Tibial nerve (tissue), 4 donors: ENCODE measurements at regions not wholly inside any gene's neighbourhood (a gene's known extent, or its start where the extent isn't known, plus 50 kb on each side); places are given as distances from the start of the nearest gene placed in this dataset.

Source experiments
- DNase-seq, 2 donors: peaks; one replicate each; pipeline ENCODE4 v3.0.0-alpha.2; 2019; ENCODE audit warnings: low spot score in 2 of 2
- H3K27ac ChIP-seq, 4 donors: fragments of 200-600 bp; sonication (generic) in 3 of 4; one replicate each; pipeline ENCODE4 v1.5.1; 2017 to 2019; ENCODE audit warnings: mild to moderate bottlenecking in 1 of 4
- H3K27me3 ChIP-seq, 2 donors: fragments of 200-600 bp; sonication (generic) in 1 of 2; one replicate each; pipeline versions ENCODE4 v1.5.1 to v1.6.0; 2017 to 2019
- H3K36me3 ChIP-seq, 3 donors: fragments of 200-600 bp; sonication (generic); one replicate each; pipeline ENCODE4 v1.5.1; 2018 to 2019
- H3K4me1 ChIP-seq, 4 donors: fragments of 200-600 bp; sonication (generic) in 3 of 4; one replicate each; pipeline ENCODE4 v1.5.1; 2017 to 2019
- H3K4me3 ChIP-seq, 4 donors: fragments of 200-600 bp; sonication (generic) in 3 of 4; one replicate each; pipeline ENCODE4 v1.5.1; 2017 to 2019; ENCODE audit warnings: mild to moderate bottlenecking in 1 of 4, moderate library complexity in 1 of 4
- H3K9me3 ChIP-seq, 4 donors: fragments of 200-600 bp; sonication (generic) in 3 of 4; one replicate each; pipeline ENCODE4 v1.5.1; 2017 to 2019
- EP300 ChIP-seq, 2 donors: sonication (generic); formaldehyde crosslinking; IDR thresholded peaks; one replicate each; pipeline ENCODE4 v1.6.1; 2017; ENCODE audit warnings: antibody characterized with exemption in 2 of 2, mild to moderate bottlenecking in 1 of 2
- POLR2A ChIP-seq, 2 donors: fragments of 450-650 bp; IDR thresholded peaks; one replicate each; pipeline ENCODE4 v1.6.1; 2017; ENCODE audit warnings: antibody characterized with exemption in 2 of 2, mild to moderate bottlenecking in 2 of 2, moderate library complexity in 2 of 2
- WGBS, 2 donors: methylation state at CpG; one replicate each; pipeline ENCODE4 v1.1.5; 2018; 5-methylcytosine and 5-hydroxymethylcytosine counted together
- TF ChIP-seq, protein P1 (sequence below), 5 experiments: fragments of 200-600 bp in 3 of 5; fragments of 450-650 bp in 2 of 5; sonication (generic) in 3 of 5; IDR thresholded peaks; one replicate each; pipeline ENCODE4 v1.5.1; 2016 to 2019; ENCODE audit warnings: antibody characterized with exemption in 5 of 5, mild to moderate bottlenecking in 3 of 5, moderate library complexity in 2 of 5

DNA sequence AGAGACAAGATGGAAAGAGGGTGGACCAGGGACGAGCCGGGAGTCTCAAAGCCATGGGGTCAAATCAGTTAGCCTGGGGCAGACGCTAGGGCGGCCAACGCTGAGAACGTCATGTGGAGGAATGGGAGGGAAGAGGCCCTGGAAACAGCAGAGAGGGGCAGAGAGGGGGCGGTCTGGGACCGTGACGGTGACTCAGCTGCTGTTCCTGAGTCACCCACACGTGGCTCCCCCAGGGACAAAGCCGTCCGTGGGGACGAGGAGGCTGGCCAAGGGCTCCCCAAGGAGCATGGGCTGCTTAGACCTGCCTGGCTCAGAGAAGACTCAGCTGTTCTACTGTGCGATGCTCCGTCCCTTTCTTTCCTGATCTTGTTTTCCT, 108.4 kb upstream of the LRPAP1 start:
- no peaks in the 10 kb centered on the region for H3K36me3 ChIP-seq
- no peaks in the 10 kb centered on the region for H3K27me3 ChIP-seq
- peaks cover 0 to 5% (median 0%) of the 10 kb centered on the region in 4 donors for H3K4me1 ChIP-seq
- TF ChIP-seq EP300 (IDR thresholded peaks at IDR 0.05) (peak in 1 of 2 donors; percentile 27), POLR2A (IDR thresholded peaks at IDR 0.05) (no peak)
- TF ChIP-seq, protein P1, sequence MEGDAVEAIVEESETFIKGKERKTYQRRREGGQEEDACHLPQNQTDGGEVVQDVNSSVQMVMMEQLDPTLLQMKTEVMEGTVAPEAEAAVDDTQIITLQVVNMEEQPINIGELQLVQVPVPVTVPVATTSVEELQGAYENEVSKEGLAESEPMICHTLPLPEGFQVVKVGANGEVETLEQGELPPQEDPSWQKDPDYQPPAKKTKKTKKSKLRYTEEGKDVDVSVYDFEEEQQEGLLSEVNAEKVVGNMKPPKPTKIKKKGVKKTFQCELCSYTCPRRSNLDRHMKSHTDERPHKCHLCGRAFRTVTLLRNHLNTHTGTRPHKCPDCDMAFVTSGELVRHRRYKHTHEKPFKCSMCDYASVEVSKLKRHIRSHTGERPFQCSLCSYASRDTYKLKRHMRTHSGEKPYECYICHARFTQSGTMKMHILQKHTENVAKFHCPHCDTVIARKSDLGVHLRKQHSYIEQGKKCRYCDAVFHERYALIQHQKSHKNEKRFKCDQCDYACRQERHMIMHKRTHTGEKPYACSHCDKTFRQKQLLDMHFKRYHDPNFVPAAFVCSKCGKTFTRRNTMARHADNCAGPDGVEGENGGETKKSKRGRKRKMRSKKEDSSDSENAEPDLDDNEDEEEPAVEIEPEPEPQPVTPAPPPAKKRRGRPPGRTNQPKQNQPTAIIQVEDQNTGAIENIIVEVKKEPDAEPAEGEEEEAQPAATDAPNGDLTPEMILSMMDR (IDR thresholded peaks at IDR 0.05) = no peak
- H3K27ac ChIP-seq = no peak overlapping the region
- H3K4me3 ChIP-seq = no peak overlapping the region
- 36 to 53% methylated on average over 15 of the region's 15 CpGs for WGBS, 2 donors
- no peak for DNase-seq
- peaks cover 0 to 43% (median 0%) of the 10 kb centered on the region in 4 donors for H3K9me3 ChIP-seq

DNA sequence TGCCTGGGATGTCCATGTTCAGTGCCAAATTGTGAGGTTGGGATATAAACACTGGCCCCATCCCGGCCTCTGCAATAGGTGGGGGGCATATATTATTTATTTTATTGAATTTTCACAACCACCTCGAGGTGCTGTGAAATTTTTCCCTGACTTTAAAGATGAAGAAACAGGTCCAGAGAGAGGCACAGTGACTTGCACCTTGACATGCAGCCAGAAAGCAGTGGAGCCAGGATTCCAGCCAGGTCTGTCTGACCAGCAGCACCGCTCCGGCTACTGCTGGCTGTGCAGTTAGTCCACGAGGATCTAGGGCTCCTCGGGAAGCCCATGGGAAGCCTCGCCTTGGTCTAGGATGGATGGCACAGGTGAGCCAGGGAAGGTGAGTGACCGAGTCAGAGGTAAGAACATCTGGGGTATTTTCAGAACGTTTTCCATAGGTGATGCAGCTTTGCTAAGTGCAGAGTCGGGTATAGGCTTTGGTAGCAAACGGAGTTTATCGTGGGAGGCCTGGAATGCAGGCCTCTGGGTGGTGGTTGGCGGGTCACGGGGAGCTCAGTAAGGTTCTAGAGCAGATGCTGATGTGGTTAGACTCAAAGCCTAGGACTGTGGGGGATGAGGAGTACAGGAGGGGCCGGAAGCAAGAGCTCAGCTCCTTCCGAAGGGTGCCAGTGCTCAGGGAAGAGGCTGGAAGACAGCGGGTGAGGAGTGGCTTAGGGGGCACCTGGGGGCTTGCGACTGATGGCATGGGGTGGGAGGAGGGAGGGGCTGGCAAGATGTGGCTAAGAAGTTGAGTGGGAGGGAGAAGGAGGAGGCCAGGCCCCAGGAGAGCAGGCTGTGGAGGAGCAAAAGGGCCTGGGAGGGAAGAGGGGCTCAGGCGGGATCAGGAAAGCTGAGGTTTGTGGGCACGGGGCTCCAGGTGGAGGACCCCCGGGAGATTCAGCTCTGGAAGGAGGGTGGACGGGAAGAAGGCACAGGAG, 107.7 kb upstream of the LRPAP1 start:
- TF ChIP-seq POLR2A (IDR thresholded peaks at IDR 0.05) (no peak), EP300 (IDR thresholded peaks at IDR 0.05) (no peak)
- TF ChIP-seq, protein P1 (IDR thresholded peaks at IDR 0.05) = no peak
- Histone ChIP-seq H3K4me3 (no peak overlapping the region), H3K27ac (no peak overlapping the region), H3K36me3 (no peaks in the 10 kb centered on the region), H3K4me1 (no peaks in the 10 kb centered on the region), H3K27me3 (no peaks in the 10 kb centered on the region), H3K9me3 (peaks cover 0 to 46% (median 0%) of the 10 kb centered on the region in 4 donors)
- DNase-seq = no peak
- WGBS, 2 donors = 78 to 80% methylated on average over 22 of the region's 22 CpGs

- no peak for TF ChIP-seq EP300 (IDR thresholded peaks at IDR 0.05)
- TF ChIP-seq, protein P1 (IDR thresholded peaks at IDR 0.05) = no peak
- TF ChIP-seq POLR2A (IDR thresholded peaks at IDR 0.05) = no peak
- WGBS, 2 donors = 64 to 72% methylated on average over 6 of the region's 6 CpGs
- Histone ChIP-seq H3K27ac (no peak overlapping the region), H3K4me3 (no peak overlapping the region), H3K36me3 (no peaks in the 10 kb centered on the region), H3K9me3 (peaks cover 0 to 52% (median 0%) of the 10 kb centered on the region in 4 donors), H3K27me3 (no peaks in the 10 kb centered on the region), H3K4me1 (no peaks in the 10 kb centered on the region)
- DNase-seq = no peak
Observed at GRCh38 chr4:3638080-3638795, 106.0 kb upstream of the LRPAP1 start.

DNA sequence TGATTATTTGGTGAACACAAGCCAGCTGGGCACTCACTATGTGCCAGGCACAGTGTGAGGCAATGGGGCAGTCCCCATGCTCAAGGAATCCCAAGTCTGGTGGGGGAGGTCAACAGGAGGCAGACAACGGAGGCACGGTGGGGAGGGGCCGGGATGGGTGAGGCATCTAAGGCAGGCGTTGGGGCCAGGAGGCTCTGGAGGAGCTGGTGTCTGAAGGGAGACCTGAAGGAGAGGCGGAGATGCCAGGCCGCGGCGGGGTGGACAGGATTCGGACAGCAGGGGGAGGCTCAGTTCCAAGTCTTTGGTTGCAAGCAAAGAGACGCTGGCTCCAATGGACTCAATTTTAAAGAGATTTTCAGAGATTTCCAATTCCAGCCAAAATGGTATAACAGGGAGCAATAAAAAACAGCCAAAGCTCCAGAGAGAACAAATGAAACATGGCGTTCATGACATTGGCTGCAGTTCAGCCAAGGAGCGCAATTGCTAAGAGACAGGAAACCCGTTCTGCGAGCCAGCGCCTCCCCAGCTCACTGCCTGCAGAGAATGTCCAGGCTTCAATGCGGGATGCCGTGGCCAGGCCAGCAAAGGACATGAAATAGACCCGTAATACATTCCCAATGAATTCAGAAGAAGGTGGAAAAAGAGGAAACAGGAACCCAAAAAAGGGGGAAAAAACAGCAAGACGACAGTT, 105.2 kb upstream of the LRPAP1 start:
- no peak overlapping the region for H3K27ac ChIP-seq
- H3K9me3 ChIP-seq = peaks cover 0 to 52% (median 0%) of the 10 kb centered on the region in 4 donors
- H3K4me3 ChIP-seq = no peak overlapping the region
- H3K36me3 ChIP-seq = no peaks in the 10 kb centered on the region
- no peak for DNase-seq
- no peaks in the 10 kb centered on the region for H3K4me1 ChIP-seq
- WGBS, 2 donors = 68 to 78% methylated on average over 19 of the region's 19 CpGs
- H3K27me3 ChIP-seq = no peaks in the 10 kb centered on the region
- TF ChIP-seq, protein P1 (IDR thresholded peaks at IDR 0.05) = no peak
- TF ChIP-seq EP300 (IDR thresholded peaks at IDR 0.05) (no peak), POLR2A (IDR thresholded peaks at IDR 0.05) (no peak)
